ENCODE measurements at regions not wholly inside any gene's neighbourhood (a gene's known extent, or its start where the extent isn't known, plus 50 kb on each side); places are given as distances from the start of the nearest gene placed in this dataset.

DNA sequence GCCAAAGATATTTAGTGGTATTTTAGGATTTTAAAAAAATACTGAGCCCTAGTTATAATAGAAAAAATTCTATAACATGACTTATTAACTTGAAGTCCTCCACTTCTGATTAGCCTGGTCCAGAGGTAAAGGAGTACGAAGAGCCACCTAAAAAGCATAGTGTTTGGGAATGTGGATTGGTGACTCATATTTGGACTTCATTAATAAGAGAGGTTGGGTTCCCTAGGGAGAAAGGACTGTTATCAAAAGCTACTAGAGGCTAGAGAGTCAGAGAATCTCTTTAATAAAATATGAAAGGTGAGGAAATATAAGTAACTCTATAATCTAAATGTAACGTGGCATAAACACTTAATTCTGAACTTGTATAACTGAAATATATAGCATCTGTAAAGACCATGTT, 180.7 kb upstream of the TARS1 start:
- peak; percentile 67 for DNase-seq (ENCODE audit: low read depth)
- no peak overlapping the region for H3K4me3 ChIP-seq (ENCODE audit: control insufficient read depth, low read depth, low read length)
- TF ChIP-seq, protein P1, sequence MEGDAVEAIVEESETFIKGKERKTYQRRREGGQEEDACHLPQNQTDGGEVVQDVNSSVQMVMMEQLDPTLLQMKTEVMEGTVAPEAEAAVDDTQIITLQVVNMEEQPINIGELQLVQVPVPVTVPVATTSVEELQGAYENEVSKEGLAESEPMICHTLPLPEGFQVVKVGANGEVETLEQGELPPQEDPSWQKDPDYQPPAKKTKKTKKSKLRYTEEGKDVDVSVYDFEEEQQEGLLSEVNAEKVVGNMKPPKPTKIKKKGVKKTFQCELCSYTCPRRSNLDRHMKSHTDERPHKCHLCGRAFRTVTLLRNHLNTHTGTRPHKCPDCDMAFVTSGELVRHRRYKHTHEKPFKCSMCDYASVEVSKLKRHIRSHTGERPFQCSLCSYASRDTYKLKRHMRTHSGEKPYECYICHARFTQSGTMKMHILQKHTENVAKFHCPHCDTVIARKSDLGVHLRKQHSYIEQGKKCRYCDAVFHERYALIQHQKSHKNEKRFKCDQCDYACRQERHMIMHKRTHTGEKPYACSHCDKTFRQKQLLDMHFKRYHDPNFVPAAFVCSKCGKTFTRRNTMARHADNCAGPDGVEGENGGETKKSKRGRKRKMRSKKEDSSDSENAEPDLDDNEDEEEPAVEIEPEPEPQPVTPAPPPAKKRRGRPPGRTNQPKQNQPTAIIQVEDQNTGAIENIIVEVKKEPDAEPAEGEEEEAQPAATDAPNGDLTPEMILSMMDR (conservative IDR thresholded peaks at IDR 0.05; ENCODE audit: control insufficient read depth, insufficient read depth, low read depth, low read length), result no peak

DNA sequence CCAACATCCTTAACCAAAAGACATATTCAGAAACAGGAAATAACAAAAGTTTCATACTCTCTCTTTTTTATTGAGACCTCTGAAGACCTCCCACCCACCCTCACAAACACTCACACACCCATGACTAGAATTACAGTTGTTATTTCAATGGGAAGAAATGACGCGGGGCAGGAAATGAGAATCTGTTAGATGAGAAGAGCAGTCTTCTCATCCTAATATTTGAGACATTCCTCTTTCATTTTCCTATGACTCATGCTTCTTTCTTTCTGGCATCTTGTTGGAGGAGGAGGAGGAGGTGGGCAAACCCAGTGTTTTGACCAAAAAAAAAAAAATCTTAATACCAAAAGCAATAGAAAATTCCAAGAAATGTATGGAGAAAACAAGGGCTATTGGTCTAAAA, 179.5 kb upstream of the TARS1 start:
- TF ChIP-seq, protein P1 (conservative IDR thresholded peaks at IDR 0.05; ENCODE audit: control insufficient read depth, insufficient read depth, low read depth, low read length), result no peak
- DNase-seq (ENCODE audit: low read depth), result peak; percentile 86
- no peak overlapping the region for H3K4me3 ChIP-seq (ENCODE audit: control insufficient read depth, low read depth, low read length)

- H3K4me3 ChIP-seq (ENCODE audit: control insufficient read depth, low read depth, low read length), result no peak overlapping the region
- TF ChIP-seq, protein P1 (conservative IDR thresholded peaks at IDR 0.05; ENCODE audit: control insufficient read depth, insufficient read depth, low read depth, low read length), result no peak
- no peak for DNase-seq (ENCODE audit: low read depth)
Measured at GRCh38 chr5:33261747-33262146, 179.0 kb upstream of the TARS1 start.

GRCh38 chr5:33267801-33268200, 173.0 kb upstream of the TARS1 start:
- TF ChIP-seq, protein P1 (conservative IDR thresholded peaks at IDR 0.05; ENCODE audit: control insufficient read depth, insufficient read depth, low read depth, low read length), result no peak
- H3K4me3 ChIP-seq (ENCODE audit: control insufficient read depth, low read depth, low read length), result no peak overlapping the region
- no peak for DNase-seq (ENCODE audit: low read depth)

DNA sequence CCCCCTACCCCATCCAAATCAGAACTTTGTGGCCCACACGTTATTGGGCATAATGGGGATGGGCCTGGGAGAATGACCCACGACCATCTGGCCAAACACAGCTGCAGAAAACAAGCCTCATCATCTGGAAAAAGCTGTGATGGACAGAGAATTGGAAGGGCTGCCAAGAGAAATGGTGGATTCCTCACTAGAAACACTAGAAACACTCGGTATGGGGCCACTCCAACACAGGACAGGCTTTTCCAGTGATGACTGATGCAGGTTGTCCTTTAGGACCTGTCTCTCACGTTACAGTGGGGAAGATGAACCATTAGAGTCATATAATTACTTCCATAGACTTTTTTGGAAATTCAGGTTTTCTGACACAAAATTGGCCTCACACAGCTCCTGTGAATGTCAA, 172.4 kb upstream of the TARS1 start:
- DNase-seq (ENCODE audit: low read depth), result no peak
- TF ChIP-seq, protein P1 (conservative IDR thresholded peaks at IDR 0.05; ENCODE audit: control insufficient read depth, insufficient read depth, low read depth, low read length), result no peak
- no peak overlapping the region for H3K4me3 ChIP-seq (ENCODE audit: control insufficient read depth, low read depth, low read length)

- no peak overlapping the region for H3K4me3 ChIP-seq (ENCODE audit: control insufficient read depth, low read depth, low read length)
- TF ChIP-seq, protein P1 (conservative IDR thresholded peaks at IDR 0.05; ENCODE audit: control insufficient read depth, insufficient read depth, low read depth, low read length), result no peak
- no peak for DNase-seq (ENCODE audit: low read depth)
Measured at GRCh38 chr5:33270671-33271070, 170.1 kb upstream of the TARS1 start.

DNA sequence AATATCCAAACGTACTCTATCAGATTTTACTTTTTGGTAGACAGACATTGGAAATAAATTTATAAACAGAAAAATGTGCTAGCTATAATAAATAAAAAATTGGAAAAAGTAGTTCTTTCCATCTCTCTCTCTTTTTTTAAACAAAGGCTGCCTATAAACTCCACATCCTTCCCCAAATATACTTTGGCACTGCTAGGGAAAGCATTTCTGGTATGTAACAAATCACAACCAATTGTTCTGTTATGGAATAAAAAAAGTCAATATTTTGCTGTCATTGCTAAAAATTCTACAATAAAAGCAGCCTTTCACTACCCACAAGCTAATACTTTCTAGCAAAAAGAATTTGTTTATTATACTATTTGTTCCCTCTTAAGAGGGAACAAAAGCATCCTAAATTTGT, 169.2 kb upstream of the TARS1 start:
- no peak overlapping the region for H3K4me3 ChIP-seq (ENCODE audit: control insufficient read depth, low read depth, low read length)
- no peak for DNase-seq (ENCODE audit: low read depth)
- TF ChIP-seq, protein P1 (conservative IDR thresholded peaks at IDR 0.05; ENCODE audit: control insufficient read depth, insufficient read depth, low read depth, low read length), result no peak

All from fibroblast of mammary gland (primary cell).